CD14-positive monocyte (primary cell): ENCODE measurements at regions not wholly inside any gene's neighbourhood (a gene's known extent, or its start where the extent isn't known, plus 50 kb on each side); places are given as distances from the start of the nearest gene placed in this dataset.
"Not testable (repeated sequence)": the region's sequence is repeated elsewhere in the genome, so short reads cannot be mapped to it uniquely, and the experiment has no call there.

Experiments
- DNase-seq, 3 donors: peaks; one replicate each; pipeline ENCODE4 v3.0.0-alpha.2; 2011 to 2022
- H2AFZ ChIP-seq: 2 replicates; pipeline ENCODE4 v1.6.0; 2012; ENCODE audit warnings: mild to moderate bottlenecking, low read depth, low read length, inconsistent platforms; ENCODE audit not compliant: insufficient read depth, poor library complexity, severe bottlenecking
- H3K27ac ChIP-seq, 2 donors: 1 replicate in 1 of 2; 2 replicates in 1 of 2; pipeline ENCODE4 v1.5.1; 2012 to 2013; ENCODE audit warnings: low read length in 2 of 2, control low read depth in 1 of 2, inconsistent platforms in 1 of 2, low read depth in 1 of 2, mild to moderate bottlenecking in 1 of 2
- H3K27me3 ChIP-seq, 2 donors: one replicate each; pipeline versions ENCODE4 v1.6.0 to v1.6.1; 2011 to 2013; ENCODE audit warnings: low read length in 2 of 2; ENCODE audit not compliant: control insufficient read depth in 2 of 2, insufficient read depth in 2 of 2
- H3K36me3 ChIP-seq, 2 donors: replicated peaks in 1 of 2; 1 replicate in 1 of 2; 2 replicates in 1 of 2; pipeline versions ENCODE4 v1.5.1 to v1.6.1; 2012 to 2013; ENCODE audit warnings: low read length in 2 of 2, control low read depth in 1 of 2, inconsistent platforms in 1 of 2, mild to moderate bottlenecking in 1 of 2; ENCODE audit not compliant: insufficient read depth in 2 of 2, control insufficient read depth in 1 of 2
- H3K4me1 ChIP-seq, 2 donors: 1 replicate in 1 of 2; 2 replicates in 1 of 2; pipeline versions ENCODE4 v1.5.1 to v1.6.1; 2012 to 2013; ENCODE audit warnings: low read length in 2 of 2, control low read depth in 1 of 2, inconsistent platforms in 1 of 2, mild to moderate bottlenecking in 1 of 2, moderate library complexity in 1 of 2; ENCODE audit not compliant: insufficient read depth in 2 of 2, control insufficient read depth in 1 of 2
- H3K4me2 ChIP-seq: replicated peaks from 2 replicates; pipeline ENCODE3; 2012; ENCODE audit warnings: low read length, moderate library complexity, mild to moderate bottlenecking; ENCODE audit not compliant: poor library complexity, severe bottlenecking; ENCODE audit errors: extremely low read depth
- H3K4me3 ChIP-seq, 3 experiments: fragments of 200-600 bp in 1 of 3; sonication (generic) in 1 of 3; replicated peaks in 1 of 3; 1 replicate in 2 of 3; 2 replicates in 1 of 3; pipeline ENCODE4 v1.5.1; 2011 to 2013; ENCODE audit warnings: low read length in 3 of 3, mild to moderate bottlenecking in 3 of 3, control low read depth in 2 of 3, low read depth in 2 of 3, inconsistent platforms in 1 of 3, moderate library complexity in 1 of 3
- H3K79me2 ChIP-seq: 2 replicates; pipeline ENCODE4 v1.6.0; 2012; ENCODE audit warnings: mild to moderate bottlenecking, control low read depth, inconsistent platforms, low read length, moderate library complexity; ENCODE audit not compliant: insufficient read depth
- H3K9ac ChIP-seq: 2 replicates; pipeline ENCODE4 v1.6.0; 2017; ENCODE audit warnings: low read length, mild to moderate bottlenecking; ENCODE audit not compliant: insufficient read depth, poor library complexity, severe bottlenecking
- H3K9me3 ChIP-seq, 2 donors: replicated peaks in 1 of 2; 1 replicate in 1 of 2; 2 replicates in 1 of 2; pipeline versions ENCODE4 v1.5.1 to v1.6.1; 2012 to 2013; ENCODE audit warnings: low read length in 2 of 2, control low read depth in 1 of 2; ENCODE audit not compliant: control insufficient read depth in 1 of 2, insufficient read depth in 1 of 2
- H4K20me1 ChIP-seq: 2 replicates; pipeline ENCODE4 v1.6.0; 2012; ENCODE audit warnings: mild to moderate bottlenecking, low read length, control low read depth, moderate library complexity; ENCODE audit not compliant: insufficient read depth
- H3K27ac Mint-ChIP-seq, 7 donors: one replicate each; pipeline ENCODE4 v1.8.0; 2020; ENCODE audit warnings: mild to moderate bottlenecking in 7 of 7, mixed read lengths in 7 of 7, moderate library complexity in 6 of 7, inconsistent platforms in 2 of 7
- H3K27me3 Mint-ChIP-seq, 3 donors: one replicate each; pipeline ENCODE4 v1.8.0; 2021 to 2022; ENCODE audit warnings: low read depth in 3 of 3, mild to moderate bottlenecking in 3 of 3, mixed read lengths in 3 of 3, moderate library complexity in 3 of 3, inconsistent platforms in 1 of 3
- H3K36me3 Mint-ChIP-seq, 2 donors: one replicate each; pipeline ENCODE4 v1.8.0; 2020; ENCODE audit warnings: mixed read lengths in 2 of 2, inconsistent platforms in 1 of 2, mild to moderate bottlenecking in 1 of 2
- H3K4me1 Mint-ChIP-seq: one replicate; pipeline ENCODE4 v1.8.0; 2020; ENCODE audit warnings: mild to moderate bottlenecking, mixed read lengths
- H3K4me3 Mint-ChIP-seq, 2 donors: one replicate each; pipeline ENCODE4 v1.8.0; 2020; ENCODE audit warnings: mild to moderate bottlenecking in 2 of 2, mixed read lengths in 2 of 2, moderate library complexity in 1 of 2
- H3K9me3 Mint-ChIP-seq, 7 donors: one replicate each; pipeline ENCODE4 v1.8.0; 2020 to 2022; ENCODE audit warnings: mixed read lengths in 7 of 7, mild to moderate bottlenecking in 6 of 7, moderate library complexity in 6 of 7, inconsistent platforms in 2 of 7
- WGBS: methylation state at CpG from one replicate; pipeline ENCODE4 v1.1.5; 2013; ENCODE audit warnings: missing lambda C conversion rate; ENCODE audit not compliant: insufficient coverage; 5-methylcytosine and 5-hydroxymethylcytosine counted together
- intact Hi-C, 2 donors: fragments of 100-400 bp; cut with micrococcal nuclease; formaldehyde crosslinking; loops; one replicate each; pipeline versions ENCODE4 v1.15.0 to v1.15.1; 2023
- TF ChIP-seq, protein P1 (sequence below): fragments of 200-600 bp; IDR thresholded peaks from one replicate; pipeline ENCODE4 v1.8.0; 2022; ENCODE audit warnings: antibody characterized with exemption, mild to moderate bottlenecking

DNA sequence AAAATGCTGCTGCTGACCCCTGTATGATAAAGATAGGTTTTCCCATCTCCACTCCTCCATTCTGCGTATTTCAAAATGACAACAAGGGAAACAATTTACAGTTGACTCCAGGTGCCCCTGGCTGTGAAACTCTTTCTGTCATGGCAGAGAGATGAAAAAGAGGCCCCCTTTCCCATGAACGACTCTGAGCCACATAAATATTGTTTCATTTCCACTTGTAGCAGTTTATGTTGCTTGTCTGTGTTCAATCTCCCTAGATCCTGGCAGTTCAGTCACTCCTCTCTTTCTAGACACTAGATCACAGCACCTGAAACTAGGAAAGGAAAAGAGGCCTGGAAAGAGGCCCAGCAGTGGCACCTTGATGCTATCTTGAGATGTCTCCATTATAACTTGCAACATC is 121.0 kb upstream of the ZNF521 start:
- H3K36me3 ChIP-seq = no peaks in the 10 kb centered on the region
- no peaks in the 10 kb centered on the region for H3K79me2 ChIP-seq
- Mint-ChIP-seq H3K4me3 (no peak overlapping the region), H3K36me3 (no peaks in the 10 kb centered on the region), H3K9me3 (peaks cover 0 to 6% (median 2%) of the 10 kb centered on the region in 7 donors), H3K27me3 (peaks cover 0 to 1% (median 0%) of the 10 kb centered on the region in 3 donors), H3K27ac (no peak overlapping the region), H3K4me1 (no peaks in the 10 kb centered on the region)
- TF ChIP-seq, protein P1, sequence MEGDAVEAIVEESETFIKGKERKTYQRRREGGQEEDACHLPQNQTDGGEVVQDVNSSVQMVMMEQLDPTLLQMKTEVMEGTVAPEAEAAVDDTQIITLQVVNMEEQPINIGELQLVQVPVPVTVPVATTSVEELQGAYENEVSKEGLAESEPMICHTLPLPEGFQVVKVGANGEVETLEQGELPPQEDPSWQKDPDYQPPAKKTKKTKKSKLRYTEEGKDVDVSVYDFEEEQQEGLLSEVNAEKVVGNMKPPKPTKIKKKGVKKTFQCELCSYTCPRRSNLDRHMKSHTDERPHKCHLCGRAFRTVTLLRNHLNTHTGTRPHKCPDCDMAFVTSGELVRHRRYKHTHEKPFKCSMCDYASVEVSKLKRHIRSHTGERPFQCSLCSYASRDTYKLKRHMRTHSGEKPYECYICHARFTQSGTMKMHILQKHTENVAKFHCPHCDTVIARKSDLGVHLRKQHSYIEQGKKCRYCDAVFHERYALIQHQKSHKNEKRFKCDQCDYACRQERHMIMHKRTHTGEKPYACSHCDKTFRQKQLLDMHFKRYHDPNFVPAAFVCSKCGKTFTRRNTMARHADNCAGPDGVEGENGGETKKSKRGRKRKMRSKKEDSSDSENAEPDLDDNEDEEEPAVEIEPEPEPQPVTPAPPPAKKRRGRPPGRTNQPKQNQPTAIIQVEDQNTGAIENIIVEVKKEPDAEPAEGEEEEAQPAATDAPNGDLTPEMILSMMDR = no peak
- H3K27ac ChIP-seq = no peak overlapping the region
- H4K20me1 ChIP-seq = no peaks in the 10 kb centered on the region
- no CpG with 5 or more reads among the region's 2 CpGs for WGBS
- no peaks in the 10 kb centered on the region for H3K27me3 ChIP-seq
- H3K4me3 ChIP-seq = no peak overlapping the region
- H3K9ac ChIP-seq = no peak overlapping the region
- H3K9me3 ChIP-seq = no peaks in the 10 kb centered on the region
- intact Hi-C loops = no loop called here
- H2AFZ ChIP-seq = no peak overlapping the region
- H3K4me2 ChIP-seq = no peak overlapping the region
- no peak for DNase-seq
- no peaks in the 10 kb centered on the region for H3K4me1 ChIP-seq

DNA sequence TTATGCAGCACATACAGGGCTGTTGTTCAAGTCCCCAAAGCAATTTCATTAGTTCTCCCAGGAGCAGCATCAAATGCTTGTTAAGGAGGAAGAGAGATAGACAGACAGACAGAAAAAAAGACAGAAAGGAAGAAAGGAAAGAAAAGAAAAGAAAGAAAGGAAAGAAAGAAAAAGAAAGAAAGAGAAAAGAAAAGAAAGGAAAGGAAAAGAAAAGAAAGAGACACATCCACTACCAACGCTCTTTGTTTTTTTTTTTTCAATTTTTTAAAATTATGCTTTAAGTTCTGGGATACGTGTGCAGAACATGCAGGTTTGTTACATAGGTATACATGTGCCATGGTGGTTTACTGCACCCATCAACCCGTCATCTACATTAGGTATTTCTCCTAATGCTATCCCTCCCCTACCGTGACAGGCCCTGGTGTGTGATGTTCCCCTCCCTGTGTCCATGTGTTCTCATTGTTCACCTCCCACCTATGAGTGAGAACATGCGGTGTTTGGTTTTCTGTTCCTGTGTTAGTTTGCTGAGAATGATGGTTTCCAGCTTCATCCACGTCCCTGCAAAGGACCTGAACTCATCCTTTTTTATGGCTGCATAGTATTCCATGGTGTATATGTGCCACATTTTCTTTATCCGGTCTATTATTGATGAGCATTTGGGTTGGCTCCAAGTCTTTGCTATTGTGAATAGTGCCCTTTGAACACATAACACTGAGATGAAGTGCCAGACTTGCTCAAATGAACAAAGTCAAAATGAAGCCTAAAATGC is 119.0 kb upstream of the ZNF521 start:
- H2AFZ ChIP-seq, H3K4me1 ChIP-seq, H4K20me1 ChIP-seq, H3K27ac Mint-ChIP-seq, H3K36me3 ChIP-seq, H3K4me3 ChIP-seq, H3K27me3 ChIP-seq, H3K9ac ChIP-seq, H3K4me3 Mint-ChIP-seq, H3K4me2 ChIP-seq, H3K9me3 ChIP-seq, H3K27ac ChIP-seq, H3K27me3 Mint-ChIP-seq, intact Hi-C loops, H3K4me1 Mint-ChIP-seq, H3K79me2 ChIP-seq, DNase-seq, H3K36me3 Mint-ChIP-seq, H3K9me3 Mint-ChIP-seq: not testable (repeated sequence)
- 100% methylated on average over 1 of the region's 7 CpGs for WGBS
